BJ (cell line): ENCODE measurements at regions not wholly inside any gene's neighbourhood (a gene's known extent, or its start where the extent isn't known, plus 50 kb on each side); places are given as distances from the start of the nearest gene placed in this dataset.
"Not testable (repeated sequence)": the region's sequence is repeated elsewhere in the genome, so short reads cannot be mapped to it uniquely, and the experiment has no call there.

Source experiments
- CTCF ChIA-PET: fragments of 350-600 bp; formaldehyde crosslinking; extraction: SDS; loops from one replicate; lab custom pipeline; 2021; ENCODE audit warnings: antibody characterized with exemption, inconsistent platforms; lab: Yijun Ruan, JAX
- POLR2A ChIA-PET: fragments of 300-600 bp; sonication (Branson Sonifier 250); formaldehyde crosslinking; extraction: SDS; loops from one replicate; lab custom pipeline; 2021; ENCODE audit warnings: antibody characterized with exemption; lab: Charles Lee
- DNase-seq: peaks from one replicate; pipeline ENCODE4 v3.0.0-alpha.2; 2011; ENCODE audit warnings: low read depth
- H3K27me3 ChIP-seq: 2 replicates; pipeline ENCODE4 v1.6.0; 2011; ENCODE audit warnings: low read length; ENCODE audit not compliant: control insufficient read depth, insufficient read depth
- H3K36me3 ChIP-seq: 2 replicates; pipeline ENCODE4 v1.5.1; 2011; ENCODE audit warnings: low read length; ENCODE audit not compliant: control insufficient read depth, insufficient read depth
- H3K4me3 ChIP-seq: 2 replicates; pipeline ENCODE4 v1.5.1; 2011; ENCODE audit warnings: low read depth, mild to moderate bottlenecking, control low read depth, low read length
- CTCF ChIP-seq: IDR thresholded peaks from 2 replicates; pipeline ENCODE4 v1.5.1; 2011; ENCODE audit warnings: low read depth, mild to moderate bottlenecking, control low read depth, inconsistent platforms, low read length, moderate library complexity; ENCODE audit not compliant: insufficient read depth

GRCh38 chr18:29383311-29384273 is 1206.7 kb upstream of the CDH2 start:
- POLR2A ChIA-PET: no interaction called here
- DNase-seq: no peak
- CTCF ChIA-PET: no interaction called here

GRCh38 chr18:29378651-29379136 is 1201.8 kb upstream of the CDH2 start:
- ChIA-PET POLR2A (no interaction called here), CTCF (no interaction called here)
- H3K36me3 ChIP-seq: no peaks in the 10 kb centered on the region
- no peak for DNase-seq
- H3K4me3 ChIP-seq: no peak overlapping the region
- TF ChIP-seq CTCF: no peak
- no peaks in the 10 kb centered on the region for H3K27me3 ChIP-seq

More at GRCh38 chr18:29383311-29384273, 1206.7 kb upstream of the CDH2 start:
- H3K4me3 ChIP-seq: no peak overlapping the region
- no peaks in the 10 kb centered on the region for H3K36me3 ChIP-seq
- H3K27me3 ChIP-seq: no peaks in the 10 kb centered on the region
- TF ChIP-seq CTCF: no peak

- no peak for DNase-seq
- ChIA-PET CTCF (interaction anchor here (0.6 kb wide), 1 partner anchor 638 kb away, joined by 3 read pairs; no protein-coding TSS in a partner anchor), POLR2A (no interaction called here)
These were observed 1200.4 kb upstream of the CDH2 start for GRCh38 chr18:29377346-29377745.

GRCh38 chr18:29373000-29373399 is 1196.1 kb upstream of the CDH2 start:
- no peak for DNase-seq
- Histone ChIP-seq H3K36me3 (no peaks in the 10 kb centered on the region), H3K4me3 (no peak overlapping the region), H3K27me3 (no peaks in the 10 kb centered on the region)
- CTCF ChIA-PET: no interaction called here
- no peak for TF ChIP-seq CTCF
- POLR2A ChIA-PET: no interaction called here

More at GRCh38 chr18:29377346-29377745, 1200.4 kb upstream of the CDH2 start:
- Histone ChIP-seq H3K27me3 (no peaks in the 10 kb centered on the region), H3K4me3 (no peak overlapping the region), H3K36me3 (no peaks in the 10 kb centered on the region)
- TF ChIP-seq CTCF: no peak

- DNase-seq: no peak
- POLR2A ChIA-PET: no interaction called here
- H3K36me3 ChIP-seq: no peaks in the 10 kb centered on the region
These were observed 1184.9 kb upstream of the CDH2 start for GRCh38 chr18:29361843-29362242.

GRCh38 chr18:29360659-29361058 is 1183.7 kb upstream of the CDH2 start:
- H3K4me3 ChIP-seq, DNase-seq, H3K36me3 ChIP-seq, H3K27me3 ChIP-seq, CTCF ChIA-PET, POLR2A ChIA-PET: not testable (repeated sequence)

More at GRCh38 chr18:29361843-29362242, 1184.9 kb upstream of the CDH2 start:
- Histone ChIP-seq H3K27me3 (no peaks in the 10 kb centered on the region), H3K4me3 (no peak overlapping the region)
- CTCF ChIA-PET: no interaction called here
- TF ChIP-seq CTCF: no peak

- H3K4me3 ChIP-seq, CTCF ChIA-PET, DNase-seq, POLR2A ChIA-PET, H3K27me3 ChIP-seq, H3K36me3 ChIP-seq: not testable (repeated sequence)
These were observed 1182.3 kb upstream of the CDH2 start for GRCh38 chr18:29359222-29359621.
